Activated CD8-positive, alpha-beta memory T cell treated with anti-CD3 and anti-CD28 coated beads, Interleukin-2, amount 50 U/mL, for 1 hour (primary cell): ENCODE measurements at regions not wholly inside any gene's neighbourhood (a gene's known extent, or its start where the extent isn't known, plus 50 kb on each side); places are given as distances from the start of the nearest gene placed in this dataset.

Experiments
- DNase-seq: peaks from one replicate; pipeline ENCODE4 v3.0.0-alpha.2; 2020; ENCODE audit errors: extremely low read depth

GRCh38 chr13:21960108-21960507 is 289.2 kb downstream of the FGF9 start:
- DNase-seq: no peak

GRCh38 chr13:21964686-21965085 is 293.8 kb downstream of the FGF9 start:
- no peak for DNase-seq

GRCh38 chr13:21965095-21965494 is 294.2 kb downstream of the FGF9 start:
- DNase-seq: no peak

- DNase-seq: no peak
Measured at GRCh38 chr13:21966014-21966413, 295.1 kb downstream of the FGF9 start.

- no peak for DNase-seq
Measured at GRCh38 chr13:21967871-21968270, 297.0 kb downstream of the FGF9 start.

GRCh38 chr13:21970172-21970571 is 299.3 kb downstream of the FGF9 start:
- no peak for DNase-seq

GRCh38 chr13:21970918-21971317 is 300.0 kb downstream of the FGF9 start:
- no peak for DNase-seq

GRCh38 chr13:21971662-21972621 is 301.1 kb downstream of the FGF9 start:
- no peak for DNase-seq

GRCh38 chr13:21973437-21974125 is 302.7 kb downstream of the FGF9 start:
- DNase-seq: no peak

- DNase-seq: no peak
Measured at GRCh38 chr13:21974741-21975140, 303.9 kb downstream of the FGF9 start.

- DNase-seq: no peak
Measured at GRCh38 chr13:21976159-21976558, 305.3 kb downstream of the FGF9 start.

- no peak for DNase-seq
Measured at GRCh38 chr13:21979161-21979806, 308.4 kb downstream of the FGF9 start.

GRCh38 chr13:21980049-21980448 is 309.2 kb downstream of the FGF9 start:
- no peak for DNase-seq

GRCh38 chr13:21984156-21984555 is 313.3 kb downstream of the FGF9 start:
- no peak for DNase-seq

- no peak for DNase-seq
Measured at GRCh38 chr13:21986602-21987001, 315.7 kb downstream of the FGF9 start.

GRCh38 chr13:21987793-21988192 is 316.9 kb downstream of the FGF9 start:
- no peak for DNase-seq

GRCh38 chr13:21988624-21989023 is 317.8 kb downstream of the FGF9 start:
- DNase-seq: no peak

GRCh38 chr13:21996049-21996448 is 325.2 kb downstream of the FGF9 start:
- no peak for DNase-seq

- no peak for DNase-seq
Measured at GRCh38 chr13:21997726-21998125, 326.9 kb downstream of the FGF9 start.

GRCh38 chr13:21998279-21998990 is 327.6 kb downstream of the FGF9 start:
- DNase-seq: no peak

- no peak for DNase-seq
Measured at GRCh38 chr13:21999666-22000065, 328.8 kb downstream of the FGF9 start.

- DNase-seq: no peak
Measured at GRCh38 chr13:22000191-22000590, 329.3 kb downstream of the FGF9 start.
